IMR-90 (cell line): ENCODE measurements at regions not wholly inside any gene's neighbourhood (a gene's known extent, or its start where the extent isn't known, plus 50 kb on each side); places are given as distances from the start of the nearest gene placed in this dataset.

Experiments used
- ATAC-seq: fragments of 200-7000 bp; cut with Tn5 transposase; 2 replicates; pipeline ENCODE4 v1.9.1; 2020; ENCODE audit warnings: low read depth, mild to moderate bottlenecking, moderate library complexity
- BruUV-seq: library from RNA; stranded (reverse); fragments of 400-500 nt; replicated peaks from 2 replicates; lab custom pipeline; 2021; lab: Mats Ljungman, UMichigan
- CTCF ChIA-PET: fragments of 300-600 bp; formaldehyde crosslinking; extraction: SDS; loops from one replicate; lab custom pipeline; 2021; ENCODE audit warnings: antibody characterized with exemption; lab: Yijun Ruan, JAX
- POLR2A ChIA-PET: fragments of 300-600 bp; sonication (Branson Sonifier 250); formaldehyde crosslinking; loops from one replicate; lab custom pipeline; 2022; ENCODE audit warnings: antibody characterized with exemption; ENCODE audit not compliant: unreplicated experiment; lab: Charles Lee
- DNase-seq: peaks from one replicate; pipeline ENCODE4 v3.0.0; 2013
- H2AFZ ChIP-seq: replicated peaks from 2 replicates; pipeline ENCODE3; 2013; ENCODE audit warnings: low read length, mild to moderate bottlenecking; ENCODE audit not compliant: poor library complexity
- H2AK5ac ChIP-seq: 2 replicates; pipeline ENCODE4 v1.6.1; 2013; ENCODE audit warnings: low read depth, low read length, inconsistent platforms
- H2AK9ac ChIP-seq: replicated peaks from 2 replicates; pipeline ENCODE3; 2013; ENCODE audit warnings: mild to moderate bottlenecking, low read depth, low read length, moderate library complexity; ENCODE audit not compliant: poor library complexity
- H2BK120ac ChIP-seq: 2 replicates; pipeline ENCODE4 v1.6.1; 2013; ENCODE audit warnings: low read depth, low read length, inconsistent platforms
- H2BK15ac ChIP-seq: 3 replicates; pipeline ENCODE4 v1.6.1; 2013; ENCODE audit warnings: low read depth, low read length, inconsistent platforms
- H2BK20ac ChIP-seq: 2 replicates; pipeline ENCODE4 v1.6.1; 2013; ENCODE audit warnings: low read depth, mild to moderate bottlenecking, inconsistent platforms, low read length, moderate library complexity
- H2BK5ac ChIP-seq: 2 replicates; pipeline ENCODE4 v1.6.1; 2013; ENCODE audit warnings: mild to moderate bottlenecking, low read depth, low read length, inconsistent platforms; ENCODE audit not compliant: poor library complexity, severe bottlenecking
- H3K14ac ChIP-seq: replicated peaks from 2 replicates; pipeline ENCODE4 v1.6.1; 2013; ENCODE audit warnings: low read depth, low read length, inconsistent platforms
- H3K18ac ChIP-seq: 2 replicates; pipeline ENCODE4 v1.6.1; 2013; ENCODE audit warnings: low read depth, low read length, control low read depth
- H3K23ac ChIP-seq: 2 replicates; pipeline ENCODE4 v1.6.1; 2013; ENCODE audit warnings: low read depth, low read length, inconsistent platforms
- H3K27ac ChIP-seq: 2 replicates; pipeline ENCODE4 v1.5.1; 2013; ENCODE audit warnings: mild to moderate bottlenecking, control low read depth, low read length; ENCODE audit not compliant: insufficient read depth
- H3K27me3 ChIP-seq: 2 replicates; pipeline ENCODE4 v1.6.1; 2013; ENCODE audit warnings: low read length; ENCODE audit not compliant: control insufficient read depth, insufficient read depth
- H3K36me3 ChIP-seq: 2 replicates; pipeline ENCODE4 v1.6.1; 2013; ENCODE audit warnings: low read length, mixed read lengths; ENCODE audit not compliant: control insufficient read depth, insufficient read depth
- H3K4ac ChIP-seq: 2 replicates; pipeline ENCODE4 v1.6.1; 2013; ENCODE audit warnings: low read depth, low read length, inconsistent platforms
- H3K4me1 ChIP-seq: 2 replicates; pipeline ENCODE4 v1.6.1; 2013; ENCODE audit warnings: low read length, mixed read lengths; ENCODE audit not compliant: control insufficient read depth, insufficient read depth
- H3K4me2 ChIP-seq: 2 replicates; pipeline ENCODE4 v1.6.1; 2013; ENCODE audit warnings: low read depth, mild to moderate bottlenecking, control low read depth, low read length, moderate library complexity
- H3K4me3 ChIP-seq: 2 replicates; pipeline ENCODE4 v1.5.1; 2013; ENCODE audit warnings: low read depth, mild to moderate bottlenecking, control low read depth, low read length, moderate library complexity; ENCODE audit not compliant: insufficient read depth
- H3K56ac ChIP-seq: 2 replicates; pipeline ENCODE4 v1.6.1; 2013; ENCODE audit warnings: low read length, inconsistent platforms; ENCODE audit not compliant: insufficient read depth; ENCODE audit errors: extremely low read depth
- H3K79me1 ChIP-seq, 2 experiments: 2 replicates each; pipeline ENCODE4 v1.6.1; 2013; ENCODE audit warnings: low read length in 2 of 2, inconsistent platforms in 1 of 2, low read depth in 1 of 2
- H3K9ac ChIP-seq: 2 replicates; pipeline ENCODE4 v1.6.1; 2013; ENCODE audit warnings: low read depth, low read length, control low read depth
- H3K9me1 ChIP-seq: 2 replicates; pipeline ENCODE4 v1.6.1; 2013; ENCODE audit warnings: low read length, inconsistent platforms; ENCODE audit not compliant: insufficient read depth
- H3K9me3 ChIP-seq: 2 replicates; pipeline ENCODE4 v1.6.1; 2013; ENCODE audit warnings: low read length; ENCODE audit not compliant: control insufficient read depth, insufficient read depth
- H4K20me1 ChIP-seq: 2 replicates; pipeline ENCODE4 v1.6.1; 2013; ENCODE audit warnings: low read length, inconsistent platforms; ENCODE audit not compliant: insufficient read depth
- H4K5ac ChIP-seq: 2 replicates; pipeline ENCODE4 v1.6.1; 2013; ENCODE audit warnings: mild to moderate bottlenecking, low read depth, low read length, control low read depth
- H4K8ac ChIP-seq, 2 experiments: 2 replicates each; pipeline ENCODE4 v1.6.1; 2013; ENCODE audit warnings: low read depth in 2 of 2, low read length in 2 of 2, control low read depth in 1 of 2, inconsistent platforms in 1 of 2
- H4K91ac ChIP-seq: 2 replicates; pipeline ENCODE4 v1.6.1; 2013; ENCODE audit warnings: low read depth, low read length, inconsistent platforms; ENCODE audit not compliant: insufficient read depth
- BHLHE40 ChIP-seq: fragments of 150-350 bp; IDR thresholded peaks from 2 replicates; pipeline ENCODE4 v1.6.1; 2016; ENCODE audit warnings: mild to moderate bottlenecking, low read depth, low read length
- CEBPB ChIP-seq: IDR thresholded peaks from 2 replicates; pipeline ENCODE4 v1.6.1; 2012; ENCODE audit warnings: low read depth, low read length, improper control_type of control experiment
- CHD1 ChIP-seq: IDR thresholded peaks from 2 replicates; pipeline ENCODE4 v1.6.1; 2012; ENCODE audit warnings: low read depth, low read length, improper control_type of control experiment
- ELK1 ChIP-seq: fragments of 150-350 bp; IDR thresholded peaks from 2 replicates; pipeline ENCODE4 v1.6.1; 2016; ENCODE audit warnings: low read depth, mild to moderate bottlenecking, low read length, moderate library complexity, borderline replicate concordance
- FOS ChIP-seq: fragments of 150-350 bp; IDR thresholded peaks from 2 replicates; pipeline ENCODE4 v1.6.1; 2016; ENCODE audit warnings: low read depth, low read length
- MAFK ChIP-seq: IDR thresholded peaks from 2 replicates; pipeline ENCODE4 v1.6.1; 2012; ENCODE audit warnings: low read depth, low read length, improper control_type of control experiment
- MAZ ChIP-seq: IDR thresholded peaks from 2 replicates; pipeline ENCODE4 v1.6.1; 2012; ENCODE audit warnings: low read depth, mild to moderate bottlenecking, low read length, improper control_type of control experiment, moderate library complexity, borderline replicate concordance
- MXI1 ChIP-seq: IDR thresholded peaks from 2 replicates; pipeline ENCODE4 v1.6.1; 2012; ENCODE audit warnings: low read depth, mild to moderate bottlenecking, low read length, moderate library complexity, borderline replicate concordance
- NFE2L2 ChIP-seq: fragments of 150-350 bp; IDR thresholded peaks from 2 replicates; pipeline ENCODE4 v1.6.1; 2016; ENCODE audit warnings: low read depth, mild to moderate bottlenecking, low read length
- POLR2A ChIP-seq: IDR thresholded peaks from 2 replicates; pipeline ENCODE4 v1.6.1; 2012; ENCODE audit warnings: mild to moderate bottlenecking, low read depth, low read length
- RCOR1 ChIP-seq: IDR thresholded peaks from 2 replicates; pipeline ENCODE4 v1.6.1; 2012; ENCODE audit warnings: mild to moderate bottlenecking, low read length, improper control_type of control experiment; ENCODE audit not compliant: insufficient replicate concordance
- RFX5 ChIP-seq: IDR thresholded peaks from 2 replicates; pipeline ENCODE4 v1.8.0; 2012; ENCODE audit warnings: low read depth, mild to moderate bottlenecking, low read length, moderate library complexity
- SMC3 ChIP-seq: fragments of 150-350 bp; IDR thresholded peaks from 2 replicates; pipeline ENCODE4 v1.6.1; 2016; ENCODE audit warnings: low read depth, mild to moderate bottlenecking, antibody characterized with exemption, low read length, moderate library complexity
- USF2 ChIP-seq: fragments of 150-350 bp; IDR thresholded peaks from 2 replicates; pipeline ENCODE4 v1.6.1; 2017; ENCODE audit warnings: mild to moderate bottlenecking, antibody characterized with exemption, low read length, low read depth
- WGBS, 2 experiments: methylation state at CpG; one replicate each; pipeline versions ENCODE4 v1.1.5 to v1.1.7; 2013; ENCODE audit warnings: missing lambda C conversion rate in 2 of 2; ENCODE audit not compliant: insufficient read length in 1 of 2; ENCODE audit errors: extremely low coverage in 2 of 2; 5-methylcytosine and 5-hydroxymethylcytosine counted together
- dilution Hi-C: fragments of 300-500 bp; cut with HindIII; formaldehyde crosslinking; loops from one replicate; pipeline ENCODE4 v1.14.3; 2018; ENCODE audit warnings: low sequenced_read_pairs; ENCODE audit not compliant: unreplicated experiment
- in situ Hi-C: fragments of 300-500 bp; cut with MboI; formaldehyde crosslinking; loops from 3 replicates; pipeline ENCODE4 v1.14.3; 2019; ENCODE audit warnings: low sequenced_read_pairs, inconsistent platforms, mixed read lengths
- intact Hi-C: fragments of 100-400 bp; cut with micrococcal nuclease; formaldehyde crosslinking; loops from 2 replicates; pipeline ENCODE4 v1.10.0; 2022

GRCh38 chr18:71106701-71107100, 817.9 kb downstream of the SOCS6 start:
- Histone ChIP-seq H3K14ac (no peak overlapping the region), H3K4ac (no peak overlapping the region), H3K9me3 (peaks cover 2% of the 10 kb centered on the region; the same call in 1 of the 2 replicates), H3K18ac (no peak overlapping the region), H2BK15ac (no peak overlapping the region), H3K9ac (no peak overlapping the region), H3K27me3 (no peaks in the 10 kb centered on the region), H2BK20ac (no peak overlapping the region), H2AFZ (no peak overlapping the region), H2AK9ac (no peak overlapping the region), H3K9me1 (no peaks in the 10 kb centered on the region), H3K4me1 (no peaks in the 10 kb centered on the region), H3K36me3 (no peaks in the 10 kb centered on the region), H2BK5ac (no peak overlapping the region), H2AK5ac (no peak overlapping the region), H2BK120ac (no peak overlapping the region), H3K23ac (no peak overlapping the region), H3K4me3 (no peak overlapping the region), H4K91ac (no peak overlapping the region), H3K27ac (no peak overlapping the region), H4K20me1 (no peaks in the 10 kb centered on the region), H3K4me2 (no peak overlapping the region), H3K56ac (no peak overlapping the region), H4K5ac (no peak overlapping the region), H3K79me1 (no peaks in the 10 kb centered on the region), H4K8ac (no peak overlapping the region)
- in situ Hi-C loops, result no loop called here
- DNase-seq (no peak), ATAC-seq (no peak)
- dilution Hi-C loops, result no loop called here
- TF ChIP-seq CHD1 (no peak), USF2 (no peak), CEBPB (no peak), MAZ (no peak), FOS (no peak), SMC3 (no peak), NFE2L2 (no peak), POLR2A (no peak), ELK1 (no peak), RCOR1 (no peak), MXI1 (no peak), BHLHE40 (no peak), MAFK (no peak), RFX5 (no peak)
- WGBS, 2 experiments, result no CpG with 5 or more reads among the region's 1 CpG
- intact Hi-C loops, result no loop called here
- ChIA-PET CTCF (no interaction called here), POLR2A (no interaction called here)
- no TSS peak for BruUV-seq
